KG1 (cell line): ENCODE measurements at regions not wholly inside any gene's neighbourhood (a gene's known extent, or its start where the extent isn't known, plus 50 kb on each side); places are given as distances from the start of the nearest gene placed in this dataset.

ENCODE experiments used
- DNase-seq: peaks from one replicate; lab custom pipeline; 2025; lab: John Stamatoyannopoulos, UW

DNA sequence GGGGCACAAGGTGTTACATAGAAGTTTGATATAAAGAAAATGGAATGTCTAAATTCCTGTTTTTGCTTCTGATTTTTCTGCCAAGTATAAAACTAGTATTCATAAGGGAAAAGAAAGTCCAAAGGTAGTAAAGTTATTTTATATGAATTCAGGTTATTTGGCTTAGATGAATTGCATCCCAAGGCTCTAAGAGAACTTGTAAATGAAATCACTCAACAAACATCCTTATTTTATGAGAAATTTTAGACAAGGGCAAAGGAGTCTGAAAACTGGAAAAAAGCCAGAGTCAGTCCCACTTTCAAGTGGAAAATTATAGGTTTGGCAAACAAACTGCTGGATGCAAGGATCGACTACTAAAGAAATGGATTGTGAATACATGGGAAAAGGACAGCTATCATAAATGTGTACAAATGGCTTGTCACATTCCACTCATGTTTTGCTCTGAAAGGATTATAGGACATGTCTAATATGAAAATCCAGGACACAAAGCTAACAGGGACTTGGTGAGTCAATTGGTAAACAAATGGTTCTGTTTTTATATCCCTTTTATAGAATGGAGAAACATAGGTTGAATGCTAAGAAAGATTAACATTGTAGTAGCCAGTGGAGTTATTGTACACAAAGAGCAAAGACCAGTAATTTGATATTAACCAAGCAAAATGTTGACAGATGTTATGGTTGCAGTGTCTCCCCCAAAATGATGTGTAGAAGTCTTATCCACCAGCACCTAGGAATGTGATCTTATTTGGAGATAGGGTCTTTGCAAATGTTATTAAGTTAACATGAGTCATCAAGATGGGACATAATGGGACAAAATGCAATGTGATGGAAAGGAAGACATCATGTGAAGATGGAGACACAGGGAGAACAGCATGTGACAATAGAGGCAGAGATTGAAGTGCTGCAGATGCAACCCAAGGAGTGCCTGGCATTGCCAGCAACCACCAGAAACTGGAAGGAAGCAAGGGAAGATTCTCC lies 495.7 kb downstream of the TLE1 start:
- DNase-seq: no peak

GRCh38 chr9:81191222-81191621 lies 498.1 kb downstream of the TLE1 start:
- DNase-seq: no peak

- DNase-seq: no peak
Measured at GRCh38 chr9:81190659-81191058, 498.7 kb downstream of the TLE1 start.

DNA sequence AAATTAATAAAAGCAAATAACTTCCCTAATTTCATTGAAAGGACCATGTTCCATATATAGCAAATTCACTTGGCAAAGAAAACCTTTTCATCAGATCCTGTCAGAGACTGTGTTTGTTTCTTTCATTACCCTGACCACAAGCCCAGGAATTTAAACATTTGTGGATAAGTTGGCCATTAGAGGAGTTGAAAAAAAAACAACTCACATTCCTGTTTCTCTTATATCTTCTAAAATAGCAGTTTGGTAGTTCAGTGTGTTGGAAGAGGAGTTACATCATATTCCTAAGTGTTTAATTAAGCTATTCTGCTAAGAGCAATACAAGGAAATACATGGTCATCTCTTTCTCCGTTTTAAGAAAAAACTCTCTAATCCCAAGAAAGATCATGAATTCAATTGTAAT lies 505.6 kb downstream of the TLE1 start:
- DNase-seq: no peak

GRCh38 chr9:81182431-81182830 lies 506.9 kb downstream of the TLE1 start:
- no peak for DNase-seq

DNA sequence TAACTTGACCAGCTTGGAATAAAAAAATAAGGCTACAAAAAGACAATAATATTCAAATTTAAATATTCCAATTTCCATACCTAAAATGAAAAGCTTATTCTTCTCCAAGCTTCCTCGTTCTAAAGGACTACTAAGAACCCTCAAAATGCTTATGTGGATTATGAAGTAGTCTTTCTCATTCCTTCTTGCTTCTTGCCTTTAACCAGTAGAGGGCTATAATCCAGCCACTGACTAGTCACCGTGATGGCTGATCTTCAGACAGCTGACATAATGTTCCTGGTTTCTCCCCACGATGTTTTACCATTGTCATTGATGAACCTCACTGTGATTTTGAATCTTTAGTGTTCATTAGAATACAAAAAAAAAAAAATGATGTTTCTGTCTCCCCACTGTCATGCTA lies 515.3 kb downstream of the TLE1 start:
- DNase-seq: no peak

DNA sequence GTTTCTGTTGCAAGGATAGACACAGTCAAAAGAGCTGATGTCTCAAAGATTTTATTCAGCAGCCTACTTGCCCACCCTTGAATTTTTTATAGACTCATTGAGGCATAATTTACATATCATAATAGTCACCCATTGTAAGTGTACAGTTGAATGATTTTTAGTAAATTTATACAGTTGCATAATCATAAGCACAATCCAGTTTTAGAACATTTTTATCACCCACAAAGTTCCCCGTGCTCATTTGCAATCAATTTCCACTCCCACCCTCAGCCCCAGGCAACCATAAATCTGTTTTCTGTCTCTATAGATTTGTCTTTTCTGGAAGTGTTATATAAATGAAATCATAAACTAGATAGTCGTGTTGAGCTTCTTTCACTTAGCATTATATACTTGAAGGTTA lies 517.7 kb downstream of the TLE1 start:
- no peak for DNase-seq

DNA sequence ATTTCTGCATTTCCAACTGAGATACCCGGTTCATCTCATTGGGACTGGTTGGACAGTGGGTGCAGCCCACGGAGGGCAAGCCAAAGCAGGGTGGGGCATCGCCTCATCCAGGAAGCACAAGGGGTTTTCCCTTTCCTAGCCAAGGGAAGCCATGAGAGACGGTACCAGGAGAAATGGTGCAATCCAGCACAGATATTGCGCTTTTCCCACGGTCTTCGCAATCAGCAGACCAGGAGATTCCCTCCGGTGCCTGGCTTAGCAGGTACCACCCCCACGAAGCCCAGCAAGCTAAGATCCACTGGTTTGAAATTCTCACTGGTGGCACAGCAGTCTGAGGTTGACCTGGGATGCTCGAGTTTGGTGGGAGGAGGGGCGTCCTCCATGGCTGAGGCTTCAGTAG lies 527.0 kb downstream of the TLE1 start:
- no peak for DNase-seq

DNA sequence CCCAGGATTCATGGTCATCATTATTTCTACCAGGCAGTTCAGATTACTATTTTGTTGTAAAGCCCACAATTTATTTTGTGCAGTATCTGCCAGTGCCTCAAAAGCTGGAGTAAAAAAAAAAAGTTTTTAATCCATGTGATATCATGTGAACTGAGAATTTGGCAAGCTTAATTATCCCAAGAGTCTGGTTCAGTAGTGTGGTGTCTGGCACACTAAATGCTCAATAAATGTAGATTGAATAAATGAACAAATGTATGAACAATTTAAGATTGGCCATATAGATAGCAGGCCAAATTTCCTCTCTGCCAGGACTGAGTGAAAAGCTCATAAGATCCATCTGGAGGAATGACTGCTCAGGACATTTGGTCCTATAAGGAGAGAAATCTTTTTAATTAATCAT lies 533.0 kb downstream of the TLE1 start:
- no peak for DNase-seq

- DNase-seq: no peak
Measured at GRCh38 chr9:81150016-81150625, 539.2 kb downstream of the TLE1 start.

DNA sequence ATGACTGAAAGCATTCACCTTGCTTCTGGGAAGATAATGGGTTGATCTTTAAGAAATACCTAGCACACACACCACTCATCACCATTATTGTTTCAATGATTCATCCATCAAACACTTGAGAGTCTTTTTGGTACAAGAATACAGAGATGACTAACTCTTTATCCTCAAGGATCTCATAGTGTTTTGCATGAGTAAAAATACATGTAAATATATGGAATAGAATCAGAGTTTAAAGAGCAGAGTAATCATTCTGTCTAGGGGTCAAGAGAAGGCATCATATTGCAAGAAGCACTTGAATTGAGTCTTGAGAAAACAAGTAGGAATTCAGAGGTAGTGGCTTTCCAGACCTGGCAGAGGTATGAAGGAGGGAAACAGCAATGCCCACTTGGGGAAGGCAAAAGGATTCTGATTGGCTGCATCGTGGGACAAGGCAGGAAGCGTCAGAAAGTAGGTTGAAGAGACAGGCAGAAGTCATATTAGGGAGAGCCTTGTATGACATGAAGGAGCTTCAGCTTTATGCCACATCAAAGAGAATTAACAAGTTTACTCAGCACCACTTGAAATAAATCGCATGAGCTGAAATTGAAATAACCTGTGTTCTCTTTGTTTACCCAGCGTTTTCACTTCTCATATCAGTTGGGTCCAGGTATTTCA lies 542.5 kb downstream of the TLE1 start:
- no peak for DNase-seq

GRCh38 chr9:81146241-81146640 lies 543.1 kb downstream of the TLE1 start:
- DNase-seq: no peak

GRCh38 chr9:81145331-81145963 lies 543.9 kb downstream of the TLE1 start:
- no peak for DNase-seq

DNA sequence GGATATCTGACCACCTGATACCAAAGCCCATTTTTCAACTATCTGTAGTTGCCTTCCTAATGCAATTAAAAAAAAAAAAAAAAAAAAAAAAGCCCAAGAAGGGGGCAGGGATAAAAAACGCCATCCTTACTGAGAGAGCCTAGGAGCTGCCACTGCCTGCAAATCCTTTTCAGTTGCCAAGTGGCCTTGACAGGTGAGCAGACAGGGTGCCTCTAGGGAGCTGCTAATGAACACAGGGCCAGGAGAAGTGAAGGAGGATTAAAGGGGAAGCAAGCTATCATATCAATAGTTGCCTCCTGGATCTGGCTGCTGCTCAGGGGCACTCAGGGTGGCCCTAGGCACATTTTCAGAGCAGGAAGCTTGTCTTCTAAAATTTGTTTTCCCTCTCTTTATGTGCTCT lies 547.4 kb downstream of the TLE1 start:
- no peak for DNase-seq

- no peak for DNase-seq
Measured at GRCh38 chr9:81137976-81138568, 551.3 kb downstream of the TLE1 start.

DNA sequence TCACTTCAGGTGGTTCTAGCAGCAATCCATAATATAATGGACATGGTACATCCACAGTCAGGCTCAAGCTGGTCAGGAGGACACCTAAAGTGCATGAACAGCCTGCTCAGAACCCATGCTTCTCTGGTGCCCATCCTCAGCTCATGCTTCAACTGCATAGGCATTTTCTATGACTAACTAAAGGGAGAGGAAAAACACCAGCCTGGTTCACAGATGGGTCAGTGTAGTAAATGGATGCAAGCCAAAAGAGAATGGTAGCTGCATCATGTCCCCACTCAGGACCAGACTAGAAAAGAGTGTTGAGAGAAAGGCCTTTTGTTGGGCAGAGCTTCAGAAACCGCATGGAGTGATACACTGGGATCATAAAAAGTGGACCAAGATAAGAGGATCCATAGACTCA lies 556.6 kb downstream of the TLE1 start:
- DNase-seq: no peak

- no peak for DNase-seq
Measured at GRCh38 chr9:81132318-81132717, 557.0 kb downstream of the TLE1 start.

- no peak for DNase-seq
Measured at GRCh38 chr9:81128701-81129100, 560.6 kb downstream of the TLE1 start.

- no peak for DNase-seq
Measured at GRCh38 chr9:81125446-81126092, 563.8 kb downstream of the TLE1 start.

GRCh38 chr9:81123526-81123925 lies 565.8 kb downstream of the TLE1 start:
- no peak for DNase-seq

DNA sequence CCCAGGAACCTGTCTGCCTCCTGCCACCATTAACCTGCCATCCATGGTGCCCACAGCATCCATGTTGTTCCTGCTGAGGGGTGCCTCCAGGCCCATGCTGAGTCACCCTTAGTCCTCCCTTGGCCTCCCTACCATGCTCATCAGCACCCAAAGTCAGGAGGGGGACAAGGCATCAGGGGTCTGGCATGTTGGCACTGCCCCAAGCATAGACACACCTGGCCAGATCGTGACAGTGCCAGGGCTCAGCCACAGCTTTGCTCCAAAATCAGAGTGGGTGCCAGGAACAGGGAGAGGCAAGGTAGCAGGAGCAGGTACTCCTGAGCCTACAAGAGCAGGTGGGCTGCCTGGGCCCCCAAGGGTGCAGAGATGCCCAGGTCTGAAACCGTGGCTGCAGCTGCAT lies 566.6 kb downstream of the TLE1 start:
- DNase-seq: no peak

DNA sequence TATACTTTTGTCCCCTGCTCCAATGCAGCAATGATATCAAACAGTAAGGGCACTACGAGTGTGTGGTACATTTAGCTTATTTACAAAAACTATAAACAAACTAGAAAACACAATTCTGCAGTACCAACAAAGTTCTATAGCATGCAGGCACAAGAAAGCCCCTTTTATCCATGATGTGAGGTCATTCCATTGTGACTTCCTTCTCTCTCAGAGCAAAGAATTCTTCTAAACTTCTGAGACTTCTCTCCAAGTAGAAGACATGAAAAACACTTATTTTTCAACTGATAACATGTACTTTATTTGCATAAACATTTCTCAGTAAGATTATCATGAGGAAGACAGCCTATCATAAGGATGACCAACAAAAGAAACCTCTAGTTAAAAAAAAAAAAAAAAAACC lies 569.8 kb downstream of the TLE1 start:
- no peak for DNase-seq
